CD8-positive, alpha-beta memory T cell (primary cell): ENCODE measurements at regions not wholly inside any gene's neighbourhood (a gene's known extent, or its start where the extent isn't known, plus 50 kb on each side); places are given as distances from the start of the nearest gene placed in this dataset.
"Not testable (repeated sequence)": the region's sequence is repeated elsewhere in the genome, so short reads cannot be mapped to it uniquely, and the experiment has no call there.

ENCODE experiments used
- CTCF ChIA-PET: fragments of 350-600 bp; sonication (Branson Sonifier 250); formaldehyde crosslinking; loops from one replicate; lab custom pipeline; 2021; ENCODE audit warnings: antibody characterized with exemption; lab: Charles Lee
- POLR2A ChIA-PET: fragments of 350-600 bp; sonication (Branson Sonifier 250); formaldehyde crosslinking; loops from one replicate; lab custom pipeline; 2021; ENCODE audit warnings: antibody characterized with exemption; lab: Charles Lee
- DNase-seq, 5 donors: peaks; one replicate each; pipeline versions ENCODE4 v3.0.0 to v3.0.0-alpha.2; 2020 to 2022; ENCODE audit warnings: mixed read lengths in 1 of 5
- H3K27ac ChIP-seq: one replicate; pipeline ENCODE4 v1.7.0; 2013; ENCODE audit warnings: low read depth, mild to moderate bottlenecking, low read length, moderate library complexity
- H3K27me3 ChIP-seq: 2 replicates; pipeline ENCODE4 v1.7.0; 2013; ENCODE audit warnings: low read length, mild to moderate bottlenecking; ENCODE audit not compliant: insufficient read depth, poor library complexity, severe bottlenecking
- H3K36me3 ChIP-seq: 2 replicates; pipeline ENCODE4 v1.7.0; 2013; ENCODE audit warnings: mild to moderate bottlenecking, low read length, moderate library complexity; ENCODE audit not compliant: insufficient read depth
- H3K4me1 ChIP-seq: 2 replicates; pipeline ENCODE4 v1.7.0; 2013; ENCODE audit warnings: mild to moderate bottlenecking, low read length, moderate library complexity; ENCODE audit not compliant: insufficient read depth
- H3K4me3 ChIP-seq: 2 replicates; pipeline ENCODE4 v1.7.0; 2013; ENCODE audit warnings: mild to moderate bottlenecking, low read length
- H3K9me3 ChIP-seq: 2 replicates; pipeline ENCODE4 v1.7.0; 2013; ENCODE audit warnings: mild to moderate bottlenecking, low read length
- H3K27ac Mint-ChIP-seq, 8 donors: one replicate each; pipeline ENCODE4 v1.8.0; 2020 to 2021; ENCODE audit warnings: mixed read lengths in 8 of 8, mild to moderate bottlenecking in 6 of 8, inconsistent platforms in 3 of 8, moderate library complexity in 3 of 8
- H3K27me3 Mint-ChIP-seq, 2 donors: one replicate each; pipeline ENCODE4 v1.8.0; 2020 to 2021; ENCODE audit warnings: mixed read lengths in 2 of 2, mild to moderate bottlenecking in 1 of 2, moderate library complexity in 1 of 2
- H3K36me3 Mint-ChIP-seq, 3 donors: one replicate each; pipeline ENCODE4 v1.8.0; 2020 to 2021; ENCODE audit warnings: mixed read lengths in 3 of 3, inconsistent platforms in 1 of 3, mild to moderate bottlenecking in 1 of 3
- H3K4me1 Mint-ChIP-seq, 3 donors: one replicate each; pipeline ENCODE4 v1.8.0; 2020 to 2021; ENCODE audit warnings: mixed read lengths in 3 of 3, inconsistent platforms in 1 of 3, mild to moderate bottlenecking in 1 of 3
- H3K4me3 Mint-ChIP-seq, 7 donors: one replicate each; pipeline ENCODE4 v1.8.0; 2020 to 2021; ENCODE audit warnings: mixed read lengths in 7 of 7, mild to moderate bottlenecking in 6 of 7, moderate library complexity in 4 of 7, inconsistent platforms in 2 of 7
- H3K9me3 Mint-ChIP-seq, 5 donors: one replicate each; pipeline ENCODE4 v1.8.0; 2020 to 2022; ENCODE audit warnings: mixed read lengths in 5 of 5, mild to moderate bottlenecking in 3 of 5, moderate library complexity in 2 of 5, inconsistent platforms in 1 of 5

GRCh38 chr2:201568217-201568820 lies 75.0 kb downstream of the TMEM237 start:
- Histone ChIP-seq H3K4me1 (no peaks in the 10 kb centered on the region), H3K27ac (no peak overlapping the region), H3K27me3 (no peaks in the 10 kb centered on the region), H3K9me3 (no peaks in the 10 kb centered on the region), H3K36me3 (no peaks in the 10 kb centered on the region), H3K4me3 (no peak overlapping the region)
- Mint-ChIP-seq H3K27ac (peak overlapping the region in 1 of 8 donors; percentile 11), H3K9me3 (peaks cover 0 to 2% (median 0%) of the 10 kb centered on the region in 5 donors), H3K36me3 (peaks cover 0 to 3% (median 0%) of the 10 kb centered on the region in 3 donors), H3K4me1 (peaks cover 0 to 4% (median 0%) of the 10 kb centered on the region in 3 donors), H3K27me3 (no peaks in the 10 kb centered on the region), H3K4me3 (no peak overlapping the region)
- POLR2A ChIA-PET = no interaction called here
- CTCF ChIA-PET = no interaction called here
- DNase-seq = no peak

GRCh38 chr2:201559067-201559710 lies 84.1 kb downstream of the TMEM237 start:
- no peak for DNase-seq
- no peaks in the 10 kb centered on the region for H3K27me3 ChIP-seq
- H3K36me3 ChIP-seq = no peaks in the 10 kb centered on the region
- H3K9me3 ChIP-seq = no peaks in the 10 kb centered on the region
- H3K27ac Mint-ChIP-seq = peak overlapping the region in 1 of 8 donors; percentile 54
- H3K36me3 Mint-ChIP-seq = peaks cover 0 to 3% (median 0%) of the 10 kb centered on the region in 3 donors
- ChIA-PET CTCF (no interaction called here), POLR2A (no interaction called here)
- H3K4me3 ChIP-seq = no peak overlapping the region
- no peak overlapping the region for H3K4me3 Mint-ChIP-seq
- no peaks in the 10 kb centered on the region for H3K4me1 Mint-ChIP-seq
- peaks cover 0 to 5% of the 10 kb centered on the region in 2 donors for H3K27me3 Mint-ChIP-seq
- no peaks in the 10 kb centered on the region for H3K9me3 Mint-ChIP-seq
- no peak overlapping the region for H3K27ac ChIP-seq
- H3K4me1 ChIP-seq = no peaks in the 10 kb centered on the region

GRCh38 chr2:201558665-201559064 lies 84.6 kb downstream of the TMEM237 start:
- Histone ChIP-seq H3K4me3 (no peak overlapping the region), H3K27me3 (no peaks in the 10 kb centered on the region), H3K9me3 (no peaks in the 10 kb centered on the region), H3K36me3 (no peaks in the 10 kb centered on the region), H3K4me1 (no peaks in the 10 kb centered on the region), H3K27ac (no peak overlapping the region)
- H3K4me1 Mint-ChIP-seq = no peaks in the 10 kb centered on the region
- ChIA-PET CTCF (interaction anchor here (1.9 kb wide), 1 partner anchor 10 kb away, joined by 5 read pairs; no protein-coding TSS in a partner anchor), POLR2A (no interaction called here)
- H3K9me3 Mint-ChIP-seq = no peaks in the 10 kb centered on the region
- no peak overlapping the region for H3K27ac Mint-ChIP-seq
- no peak overlapping the region for H3K4me3 Mint-ChIP-seq
- DNase-seq = no peak
- peaks cover 0 to 5% of the 10 kb centered on the region in 2 donors for H3K27me3 Mint-ChIP-seq
- peaks cover 0 to 3% (median 0%) of the 10 kb centered on the region in 3 donors for H3K36me3 Mint-ChIP-seq

- Histone ChIP-seq H3K4me1 (no peaks in the 10 kb centered on the region), H3K9me3 (no peaks in the 10 kb centered on the region), H3K36me3 (no peaks in the 10 kb centered on the region), H3K4me3 (no peak overlapping the region), H3K27ac (no peak overlapping the region), H3K27me3 (no peaks in the 10 kb centered on the region)
- H3K36me3 Mint-ChIP-seq = peaks cover 0 to 3% (median 0%) of the 10 kb centered on the region in 3 donors
- H3K27ac Mint-ChIP-seq = no peak overlapping the region
- no peak for DNase-seq
- ChIA-PET CTCF (interaction anchor here (1.9 kb wide), 1 partner anchor 9 kb away, joined by 5 read pairs; no protein-coding TSS in a partner anchor), POLR2A (no interaction called here)
- H3K27me3 Mint-ChIP-seq = peaks cover 0 to 5% of the 10 kb centered on the region in 2 donors
- no peak overlapping the region for H3K4me3 Mint-ChIP-seq
- no peaks in the 10 kb centered on the region for H3K4me1 Mint-ChIP-seq
- no peaks in the 10 kb centered on the region for H3K9me3 Mint-ChIP-seq
These were observed 85.1 kb downstream of the TMEM237 start for GRCh38 chr2:201558232-201558631.

- peaks cover 0 to under 1% of the 10 kb centered on the region in 2 donors for H3K27me3 Mint-ChIP-seq
- H3K27ac Mint-ChIP-seq = no peak overlapping the region
- no peak overlapping the region for H3K4me3 Mint-ChIP-seq
- CTCF ChIA-PET = no interaction called here
- no peaks in the 10 kb centered on the region for H3K9me3 Mint-ChIP-seq
- no peaks in the 10 kb centered on the region for H3K4me1 Mint-ChIP-seq
- Histone ChIP-seq H3K9me3 (no peaks in the 10 kb centered on the region), H3K27ac (no peak overlapping the region), H3K36me3 (no peaks in the 10 kb centered on the region), H3K4me3 (no peak overlapping the region), H3K27me3 (no peaks in the 10 kb centered on the region), H3K4me1 (no peaks in the 10 kb centered on the region)
- no peak for DNase-seq
- POLR2A ChIA-PET = no interaction called here
- H3K36me3 Mint-ChIP-seq = no peaks in the 10 kb centered on the region
These were observed 91.4 kb downstream of the TMEM237 start for GRCh38 chr2:201551901-201552300.

GRCh38 chr2:201546576-201546975 lies 95.0 kb downstream of the STRADB start:
- Histone ChIP-seq H3K36me3 (no peaks in the 10 kb centered on the region), H3K27ac (no peak overlapping the region), H3K9me3 (no peaks in the 10 kb centered on the region), H3K4me3 (no peak overlapping the region), H3K27me3 (no peaks in the 10 kb centered on the region), H3K4me1 (no peaks in the 10 kb centered on the region)
- H3K27me3 Mint-ChIP-seq = peaks cover 0 to 8% of the 10 kb centered on the region in 2 donors
- CTCF ChIA-PET = no interaction called here
- POLR2A ChIA-PET = interaction anchor here (0.5 kb wide), 1 partner anchor 266 kb away, joined by 3 read pairs; no protein-coding TSS in a partner anchor
- no peak overlapping the region for H3K27ac Mint-ChIP-seq
- no peaks in the 10 kb centered on the region for H3K36me3 Mint-ChIP-seq
- no peak for DNase-seq
- no peak overlapping the region for H3K4me3 Mint-ChIP-seq
- peaks cover 0 to 5% (median 0%) of the 10 kb centered on the region in 5 donors for H3K9me3 Mint-ChIP-seq
- no peaks in the 10 kb centered on the region for H3K4me1 Mint-ChIP-seq

- CTCF ChIA-PET = no interaction called here
- Histone ChIP-seq H3K27me3 (no peaks in the 10 kb centered on the region), H3K4me1 (no peaks in the 10 kb centered on the region), H3K9me3 (no peaks in the 10 kb centered on the region), H3K4me3 (no peak overlapping the region), H3K36me3 (no peaks in the 10 kb centered on the region), H3K27ac (no peak overlapping the region)
- no peak overlapping the region for H3K4me3 Mint-ChIP-seq
- no peaks in the 10 kb centered on the region for H3K4me1 Mint-ChIP-seq
- H3K27me3 Mint-ChIP-seq = peaks cover 0 to 10% of the 10 kb centered on the region in 2 donors
- no peak overlapping the region for H3K27ac Mint-ChIP-seq
- peaks cover 0 to 10% (median 3%) of the 10 kb centered on the region in 5 donors for H3K9me3 Mint-ChIP-seq
- DNase-seq = no peak
- POLR2A ChIA-PET = no interaction called here
- H3K36me3 Mint-ChIP-seq = peaks cover 0 to 9% (median 2%) of the 10 kb centered on the region in 3 donors
These were observed 90.8 kb downstream of the STRADB start for GRCh38 chr2:201542291-201542690.

GRCh38 chr2:201539271-201539670 lies 87.7 kb downstream of the STRADB start:
- H3K4me3 ChIP-seq, H3K27me3 ChIP-seq, H3K9me3 Mint-ChIP-seq, H3K4me1 Mint-ChIP-seq, H3K27ac ChIP-seq, H3K4me3 Mint-ChIP-seq, H3K4me1 ChIP-seq, DNase-seq, H3K27me3 Mint-ChIP-seq, H3K36me3 Mint-ChIP-seq, CTCF ChIA-PET, H3K9me3 ChIP-seq, H3K27ac Mint-ChIP-seq, H3K36me3 ChIP-seq, POLR2A ChIA-PET: not testable (repeated sequence)
